ENCODE measurements at regions not wholly inside any gene's neighbourhood (a gene's known extent, or its start where the extent isn't known, plus 50 kb on each side); places are given as distances from the start of the nearest gene placed in this dataset.

DNA sequence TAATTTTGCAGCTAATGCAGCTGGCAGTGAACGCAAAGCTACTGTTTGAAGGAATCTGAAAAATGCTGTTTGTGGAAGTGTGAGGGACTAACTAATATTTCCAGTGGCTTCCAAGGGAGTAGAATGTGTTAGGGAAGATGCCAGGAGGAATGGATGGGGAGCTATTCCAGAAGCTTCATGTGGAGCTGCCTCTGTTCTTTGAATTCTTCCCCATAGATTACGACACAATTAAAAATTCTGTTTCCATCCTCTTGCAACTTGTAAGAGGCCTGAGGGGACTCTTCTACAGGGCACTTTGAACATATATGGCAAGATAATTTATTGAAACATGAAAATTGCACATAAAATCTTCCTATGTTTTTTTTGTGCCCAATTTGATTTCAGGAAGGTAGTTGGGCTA is 74.3 kb upstream of the CTXND1 start:
- peaks cover 4% of the 10 kb centered on the region for H3K36me3 ChIP-seq
- TF ChIP-seq EZH2 (IDR thresholded peaks at IDR 0.05) (no peak), EZH2phosphoT487 (IDR thresholded peaks at IDR 0.05) (no peak)
- TF ChIP-seq, protein P1, sequence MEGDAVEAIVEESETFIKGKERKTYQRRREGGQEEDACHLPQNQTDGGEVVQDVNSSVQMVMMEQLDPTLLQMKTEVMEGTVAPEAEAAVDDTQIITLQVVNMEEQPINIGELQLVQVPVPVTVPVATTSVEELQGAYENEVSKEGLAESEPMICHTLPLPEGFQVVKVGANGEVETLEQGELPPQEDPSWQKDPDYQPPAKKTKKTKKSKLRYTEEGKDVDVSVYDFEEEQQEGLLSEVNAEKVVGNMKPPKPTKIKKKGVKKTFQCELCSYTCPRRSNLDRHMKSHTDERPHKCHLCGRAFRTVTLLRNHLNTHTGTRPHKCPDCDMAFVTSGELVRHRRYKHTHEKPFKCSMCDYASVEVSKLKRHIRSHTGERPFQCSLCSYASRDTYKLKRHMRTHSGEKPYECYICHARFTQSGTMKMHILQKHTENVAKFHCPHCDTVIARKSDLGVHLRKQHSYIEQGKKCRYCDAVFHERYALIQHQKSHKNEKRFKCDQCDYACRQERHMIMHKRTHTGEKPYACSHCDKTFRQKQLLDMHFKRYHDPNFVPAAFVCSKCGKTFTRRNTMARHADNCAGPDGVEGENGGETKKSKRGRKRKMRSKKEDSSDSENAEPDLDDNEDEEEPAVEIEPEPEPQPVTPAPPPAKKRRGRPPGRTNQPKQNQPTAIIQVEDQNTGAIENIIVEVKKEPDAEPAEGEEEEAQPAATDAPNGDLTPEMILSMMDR (IDR thresholded peaks at IDR 0.05) = no peak
- DNase-seq (ENCODE audit: low spot score) = no peak
- no peaks in the 10 kb centered on the region for H3F3A ChIP-seq (ENCODE audit: low read depth)
- no peak overlapping the region for H3K27ac Mint-ChIP-seq
- no peaks in the 10 kb centered on the region for H3K36me3 Mint-ChIP-seq
- no peaks in the 10 kb centered on the region for H3K4me1 Mint-ChIP-seq
- H3K9me3 ChIP-seq (ENCODE audit: low read depth) = peaks cover 9% of the 10 kb centered on the region
- no peaks in the 10 kb centered on the region for H3K9me3 Mint-ChIP-seq
- no peaks in the 10 kb centered on the region for H3K4me1 ChIP-seq
- H3K4me3 Mint-ChIP-seq = no peak overlapping the region
- no peaks in the 10 kb centered on the region for H3K27me3 ChIP-seq
- no peaks in the 10 kb centered on the region for H3K79me2 ChIP-seq (ENCODE audit: low read depth)
- no peak overlapping the region for H2AFZ ChIP-seq (replicated peaks)
- H3K4me2 ChIP-seq = no peak overlapping the region
- H4K20me1 ChIP-seq (ENCODE audit: low read depth) = no peaks in the 10 kb centered on the region
- no peak overlapping the region for H3K27ac ChIP-seq
- peaks cover 2% of the 10 kb centered on the region for H3K27me3 Mint-ChIP-seq (ENCODE audit: insufficient read depth, low read depth)
- H3K9ac ChIP-seq = no peak overlapping the region
- no peak overlapping the region for H3K4me3 ChIP-seq

DNA sequence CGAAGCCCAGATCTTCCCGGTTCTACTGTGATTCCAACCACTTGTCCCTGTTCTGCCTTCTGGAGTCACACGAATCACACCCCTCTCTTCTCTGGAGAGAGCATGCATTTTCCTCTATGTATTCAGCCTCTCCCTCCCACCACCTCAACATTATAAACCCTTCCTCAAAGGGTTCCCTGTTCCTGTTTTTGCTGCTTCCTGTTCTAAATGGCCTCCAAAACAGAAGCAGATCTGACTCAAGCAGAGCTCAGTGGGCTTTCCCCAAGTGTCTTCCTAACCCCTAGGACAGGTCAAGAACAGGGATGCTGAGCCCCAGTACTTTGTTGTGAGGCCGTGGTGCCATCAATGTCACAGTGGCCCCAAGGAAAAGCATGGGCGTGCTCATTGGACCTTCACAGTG is 75.7 kb upstream of the ARNT2 start:
- TF ChIP-seq EZH2phosphoT487 (IDR thresholded peaks at IDR 0.05) (no peak), EZH2 (IDR thresholded peaks at IDR 0.05) (no peak)
- TF ChIP-seq, protein P1 (IDR thresholded peaks at IDR 0.05) = no peak
- H3K36me3 ChIP-seq = no peaks in the 10 kb centered on the region
- no peaks in the 10 kb centered on the region for H3K4me1 ChIP-seq
- H3K9me3 Mint-ChIP-seq = no peaks in the 10 kb centered on the region
- peaks cover 1% of the 10 kb centered on the region for H3K9me3 ChIP-seq (ENCODE audit: low read depth)
- no peak overlapping the region for H3K27ac ChIP-seq
- no peaks in the 10 kb centered on the region for H3K4me1 Mint-ChIP-seq
- H2AFZ ChIP-seq (replicated peaks) = no peak overlapping the region
- no peak overlapping the region for H3K9ac ChIP-seq
- no peak overlapping the region for H3K27ac Mint-ChIP-seq
- no peak overlapping the region for H3K4me3 ChIP-seq
- no peak for DNase-seq (ENCODE audit: low spot score)
- H3K36me3 Mint-ChIP-seq = no peaks in the 10 kb centered on the region
- H4K20me1 ChIP-seq (ENCODE audit: low read depth) = no peaks in the 10 kb centered on the region
- no peaks in the 10 kb centered on the region for H3K27me3 ChIP-seq
- no peak overlapping the region for H3K4me3 Mint-ChIP-seq
- H3K27me3 Mint-ChIP-seq (ENCODE audit: insufficient read depth, low read depth) = no peaks in the 10 kb centered on the region
- H3K79me2 ChIP-seq (ENCODE audit: low read depth) = no peaks in the 10 kb centered on the region
- no peaks in the 10 kb centered on the region for H3F3A ChIP-seq (ENCODE audit: low read depth)
- no peak overlapping the region for H3K4me2 ChIP-seq

DNA sequence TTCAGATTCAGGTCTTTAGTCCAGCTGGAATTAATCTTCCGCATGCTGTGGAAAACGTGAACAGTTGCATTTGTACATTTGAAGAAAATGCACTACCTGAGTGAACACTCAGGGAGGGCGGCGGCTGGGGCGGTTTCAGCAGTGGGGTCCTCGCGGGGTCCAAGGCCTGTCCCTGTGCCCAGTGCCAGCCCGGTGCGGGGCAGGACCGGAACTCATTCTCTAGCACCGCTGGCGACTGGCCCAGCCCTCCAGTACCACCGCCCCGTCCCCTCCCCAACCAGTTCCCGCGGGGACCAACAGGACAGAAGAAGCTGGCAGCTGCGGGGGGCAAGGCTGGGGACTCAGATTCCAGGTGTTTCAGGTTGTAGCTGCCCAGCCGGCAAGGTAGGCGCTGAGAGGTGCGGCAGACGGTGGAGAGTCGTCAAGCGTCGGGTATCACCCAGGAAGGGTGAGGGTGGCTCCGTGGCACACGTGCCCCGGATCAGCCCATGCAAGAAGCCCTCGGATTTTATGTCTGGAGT is 72.2 kb upstream of the ARNT2 start:
- H3K4me3 Mint-ChIP-seq = no peak overlapping the region
- Histone ChIP-seq H3K27ac (no peak overlapping the region), H3K4me3 (no peak overlapping the region), H3K36me3 (no peaks in the 10 kb centered on the region), H3K4me2 (no peak overlapping the region), H3K9ac (no peak overlapping the region), H3K9me3 (ENCODE audit: low read depth) (no peaks in the 10 kb centered on the region), H3K79me2 (ENCODE audit: low read depth) (no peaks in the 10 kb centered on the region), H3F3A (ENCODE audit: low read depth) (no peaks in the 10 kb centered on the region), H3K27me3 (no peaks in the 10 kb centered on the region), H3K4me1 (no peaks in the 10 kb centered on the region), H4K20me1 (ENCODE audit: low read depth) (no peaks in the 10 kb centered on the region), H2AFZ (replicated peaks) (no peak overlapping the region)
- H3K27me3 Mint-ChIP-seq (ENCODE audit: insufficient read depth, low read depth) = no peaks in the 10 kb centered on the region
- no peaks in the 10 kb centered on the region for H3K36me3 Mint-ChIP-seq
- H3K27ac Mint-ChIP-seq = no peak overlapping the region
- no peak for DNase-seq (ENCODE audit: low spot score)
- no peaks in the 10 kb centered on the region for H3K4me1 Mint-ChIP-seq
- TF ChIP-seq EZH2phosphoT487 (IDR thresholded peaks at IDR 0.05) (no peak), EZH2 (IDR thresholded peaks at IDR 0.05) (no peak)
- TF ChIP-seq, protein P1 (IDR thresholded peaks at IDR 0.05) = no peak
- no peaks in the 10 kb centered on the region for H3K9me3 Mint-ChIP-seq

Data from neural progenitor cell (in vitro differentiated cells).